ENCODE measurements at regions not wholly inside any gene's neighbourhood (a gene's known extent, or its start where the extent isn't known, plus 50 kb on each side); places are given as distances from the start of the nearest gene placed in this dataset.

- H3K4me3 Mint-ChIP-seq (ENCODE audit: unreplicated experiment) = no peak overlapping the region
- peaks cover 38% of the 10 kb centered on the region for H3K9me3 Mint-ChIP-seq (ENCODE audit: unreplicated experiment)
- no peak for DNase-seq (ENCODE audit: low spot score)
- H3K36me3 Mint-ChIP-seq (ENCODE audit: low read depth, unreplicated experiment) = peaks cover 16% of the 10 kb centered on the region
- H3K4me1 Mint-ChIP-seq (ENCODE audit: unreplicated experiment) = no peaks in the 10 kb centered on the region
- H3K27ac Mint-ChIP-seq (ENCODE audit: unreplicated experiment) = no peak overlapping the region
- TF ChIP-seq CTCF (IDR thresholded peaks at IDR 0.05; ENCODE audit: unreplicated experiment) = no peak
- peaks cover 10% of the 10 kb centered on the region for H3K27me3 Mint-ChIP-seq (ENCODE audit: unreplicated experiment)
Measured at GRCh38 chrX:1072637-1073377, 139.6 kb downstream of the CRLF2 start.

GRCh38 chrX:1071351-1071750 is 141.1 kb downstream of the CRLF2 start:
- peaks cover 7% of the 10 kb centered on the region for H3K36me3 Mint-ChIP-seq (ENCODE audit: low read depth, unreplicated experiment)
- no peak overlapping the region for H3K4me3 Mint-ChIP-seq (ENCODE audit: unreplicated experiment)
- H3K27me3 Mint-ChIP-seq (ENCODE audit: unreplicated experiment) = peaks cover 10% of the 10 kb centered on the region
- no peak overlapping the region for H3K27ac Mint-ChIP-seq (ENCODE audit: unreplicated experiment)
- no peak for TF ChIP-seq CTCF (IDR thresholded peaks at IDR 0.05; ENCODE audit: unreplicated experiment)
- peaks cover 28% of the 10 kb centered on the region for H3K9me3 Mint-ChIP-seq (ENCODE audit: unreplicated experiment)
- no peak for DNase-seq (ENCODE audit: low spot score)
- H3K4me1 Mint-ChIP-seq (ENCODE audit: unreplicated experiment) = no peaks in the 10 kb centered on the region

GRCh38 chrX:1062351-1062750 is 150.1 kb downstream of the CRLF2 start:
- Mint-ChIP-seq H3K27me3 (ENCODE audit: unreplicated experiment) (peaks cover 16% of the 10 kb centered on the region), H3K27ac (ENCODE audit: unreplicated experiment) (no peak overlapping the region), H3K4me3 (ENCODE audit: unreplicated experiment) (peak overlapping the region; percentile 9), H3K9me3 (ENCODE audit: unreplicated experiment) (peaks cover 63% of the 10 kb centered on the region), H3K4me1 (ENCODE audit: unreplicated experiment) (no peaks in the 10 kb centered on the region), H3K36me3 (ENCODE audit: low read depth, unreplicated experiment) (peaks cover 27% of the 10 kb centered on the region)
- TF ChIP-seq CTCF (IDR thresholded peaks at IDR 0.05; ENCODE audit: unreplicated experiment) = no peak
- no peak for DNase-seq (ENCODE audit: low spot score)

- peaks cover 16% of the 10 kb centered on the region for H3K27me3 Mint-ChIP-seq (ENCODE audit: unreplicated experiment)
- no peak overlapping the region for H3K27ac Mint-ChIP-seq (ENCODE audit: unreplicated experiment)
- TF ChIP-seq CTCF (IDR thresholded peaks at IDR 0.05; ENCODE audit: unreplicated experiment) = no peak
- no peak for DNase-seq (ENCODE audit: low spot score)
- no peaks in the 10 kb centered on the region for H3K4me1 Mint-ChIP-seq (ENCODE audit: unreplicated experiment)
- H3K36me3 Mint-ChIP-seq (ENCODE audit: low read depth, unreplicated experiment) = peaks cover 33% of the 10 kb centered on the region
- H3K4me3 Mint-ChIP-seq (ENCODE audit: unreplicated experiment) = no peak overlapping the region
- peaks cover 57% of the 10 kb centered on the region for H3K9me3 Mint-ChIP-seq (ENCODE audit: unreplicated experiment)
Measured at GRCh38 chrX:1060562-1060960, 151.9 kb downstream of the CRLF2 start.

Data from endothelial cell (in vitro differentiated cells).